DND-41 (cell line): ENCODE measurements at regions not wholly inside any gene's neighbourhood (a gene's known extent, or its start where the extent isn't known, plus 50 kb on each side); places are given as distances from the start of the nearest gene placed in this dataset.

ENCODE experiments used
- ATAC-seq: fragments of 200-7000 bp; cut with Tn5 transposase; 3 replicates; pipeline ENCODE4 v1.9.1; 2021; ENCODE audit warnings: low read depth; ENCODE audit not compliant: insufficient read depth
- DNase-seq: peaks from one replicate; pipeline ENCODE4 v3.0.0-alpha.2; 2020
- H2AFZ ChIP-seq: 2 replicates; pipeline ENCODE4 v1.6.0; 2012; ENCODE audit warnings: low read depth, low read length
- H3K27ac ChIP-seq: 2 replicates; pipeline ENCODE4 v1.5.1; 2012; ENCODE audit warnings: low read length, inconsistent platforms
- H3K27me3 ChIP-seq: fragments of 200-600 bp; sonication (generic); 2 replicates; pipeline ENCODE4 v1.6.0; 2012; ENCODE audit warnings: low read length, mild to moderate bottlenecking, inconsistent platforms; ENCODE audit not compliant: insufficient read depth, poor library complexity
- H3K36me3 ChIP-seq: 2 replicates; pipeline ENCODE4 v1.5.1; 2012; ENCODE audit warnings: low read length, inconsistent platforms; ENCODE audit not compliant: insufficient read depth
- H3K4me1 ChIP-seq: 2 replicates; pipeline ENCODE4 v1.5.1; 2012; ENCODE audit warnings: mild to moderate bottlenecking, low read length; ENCODE audit not compliant: insufficient read depth
- H3K4me2 ChIP-seq: 2 replicates; pipeline ENCODE4 v1.6.0; 2012; ENCODE audit warnings: mild to moderate bottlenecking, moderate library complexity, low read length, inconsistent platforms; ENCODE audit not compliant: insufficient read depth
- H3K4me3 ChIP-seq, 2 experiments: fragments of 200-600 bp in 1 of 2; shearing (Covaris generic) in 1 of 2; 2 replicates each; pipeline ENCODE4 v1.5.1; 2012 to 2016; ENCODE audit warnings: inconsistent platforms in 2 of 2, low read length in 2 of 2, mild to moderate bottlenecking in 2 of 2, low read depth in 1 of 2, moderate library complexity in 1 of 2
- H3K79me2 ChIP-seq: 2 replicates; pipeline ENCODE4 v1.6.0; 2012; ENCODE audit warnings: low read length, inconsistent platforms; ENCODE audit not compliant: insufficient read depth
- H3K9ac ChIP-seq: 2 replicates; pipeline ENCODE4 v1.6.0; 2012; ENCODE audit warnings: low read depth, mild to moderate bottlenecking, inconsistent platforms, low read length, moderate library complexity
- H3K9me3 ChIP-seq: 2 replicates; pipeline ENCODE4 v1.5.1; 2012; ENCODE audit warnings: low read length, moderate library complexity, mild to moderate bottlenecking, inconsistent platforms; ENCODE audit not compliant: insufficient read depth, severe bottlenecking
- H4K20me1 ChIP-seq: 2 replicates; pipeline ENCODE4 v1.6.0; 2012; ENCODE audit warnings: low read length; ENCODE audit not compliant: insufficient read depth
- EZH2 ChIP-seq: IDR thresholded peaks from 3 replicates; pipeline ENCODE4 v1.6.1; 2012; ENCODE audit warnings: borderline replicate concordance, low read depth, mild to moderate bottlenecking, moderate library complexity, low read length, inconsistent platforms; ENCODE audit not compliant: severe bottlenecking
- TF ChIP-seq, protein P1 (sequence below): IDR thresholded peaks from 2 replicates; pipeline ENCODE4 v1.5.1; 2012; ENCODE audit warnings: borderline replicate concordance, low read length, moderate library complexity, mild to moderate bottlenecking; ENCODE audit not compliant: poor library complexity, severe bottlenecking; ENCODE audit errors: extremely low read depth

- Histone ChIP-seq H3K9ac (no peak overlapping the region), H3K4me3 (no peak overlapping the region), H3K27me3 (no peaks in the 10 kb centered on the region), H3K9me3 (no peaks in the 10 kb centered on the region), H3K79me2 (no peaks in the 10 kb centered on the region), H4K20me1 (no peaks in the 10 kb centered on the region), H3K4me1 (no peaks in the 10 kb centered on the region), H3K4me2 (no peak overlapping the region), H3K27ac (no peak overlapping the region), H2AFZ (no peak overlapping the region), H3K36me3 (no peaks in the 10 kb centered on the region)
- peak; percentile 21 for DNase-seq
- ATAC-seq, result peak; percentile 52; the same call in 1 of the 3 replicates
- no peak for TF ChIP-seq EZH2
- TF ChIP-seq, protein P1, sequence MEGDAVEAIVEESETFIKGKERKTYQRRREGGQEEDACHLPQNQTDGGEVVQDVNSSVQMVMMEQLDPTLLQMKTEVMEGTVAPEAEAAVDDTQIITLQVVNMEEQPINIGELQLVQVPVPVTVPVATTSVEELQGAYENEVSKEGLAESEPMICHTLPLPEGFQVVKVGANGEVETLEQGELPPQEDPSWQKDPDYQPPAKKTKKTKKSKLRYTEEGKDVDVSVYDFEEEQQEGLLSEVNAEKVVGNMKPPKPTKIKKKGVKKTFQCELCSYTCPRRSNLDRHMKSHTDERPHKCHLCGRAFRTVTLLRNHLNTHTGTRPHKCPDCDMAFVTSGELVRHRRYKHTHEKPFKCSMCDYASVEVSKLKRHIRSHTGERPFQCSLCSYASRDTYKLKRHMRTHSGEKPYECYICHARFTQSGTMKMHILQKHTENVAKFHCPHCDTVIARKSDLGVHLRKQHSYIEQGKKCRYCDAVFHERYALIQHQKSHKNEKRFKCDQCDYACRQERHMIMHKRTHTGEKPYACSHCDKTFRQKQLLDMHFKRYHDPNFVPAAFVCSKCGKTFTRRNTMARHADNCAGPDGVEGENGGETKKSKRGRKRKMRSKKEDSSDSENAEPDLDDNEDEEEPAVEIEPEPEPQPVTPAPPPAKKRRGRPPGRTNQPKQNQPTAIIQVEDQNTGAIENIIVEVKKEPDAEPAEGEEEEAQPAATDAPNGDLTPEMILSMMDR, result no peak
Observed at GRCh38 chr15:27601239-27601960, 497.7 kb downstream of the OCA2 start.

GRCh38 chr15:27599034-27599433, 500.1 kb downstream of the OCA2 start:
- H4K20me1 ChIP-seq, result no peaks in the 10 kb centered on the region
- H3K4me2 ChIP-seq, result no peak overlapping the region
- H3K27ac ChIP-seq, result no peak overlapping the region
- H3K4me3 ChIP-seq, result no peak overlapping the region
- no peak for DNase-seq
- no peaks in the 10 kb centered on the region for H3K27me3 ChIP-seq
- H3K4me1 ChIP-seq, result no peaks in the 10 kb centered on the region
- H3K9me3 ChIP-seq, result no peaks in the 10 kb centered on the region
- no peaks in the 10 kb centered on the region for H3K36me3 ChIP-seq
- TF ChIP-seq EZH2, result no peak
- TF ChIP-seq, protein P1, result no peak
- ATAC-seq, result no peak
- no peak overlapping the region for H3K9ac ChIP-seq
- no peak overlapping the region for H2AFZ ChIP-seq
- H3K79me2 ChIP-seq, result no peaks in the 10 kb centered on the region

- TF ChIP-seq, protein P1, result no peak
- no peak for TF ChIP-seq EZH2
- H3K36me3 ChIP-seq, result no peaks in the 10 kb centered on the region
- ATAC-seq (no peak), DNase-seq (no peak)
- H2AFZ ChIP-seq, result no peak overlapping the region
- H3K9ac ChIP-seq, result no peak overlapping the region
- no peaks in the 10 kb centered on the region for H3K27me3 ChIP-seq
- no peak overlapping the region for H3K27ac ChIP-seq
- no peaks in the 10 kb centered on the region for H3K79me2 ChIP-seq
- no peaks in the 10 kb centered on the region for H3K4me1 ChIP-seq
- H3K4me3 ChIP-seq, result no peak overlapping the region
- no peaks in the 10 kb centered on the region for H4K20me1 ChIP-seq
- H3K9me3 ChIP-seq, result no peaks in the 10 kb centered on the region
- H3K4me2 ChIP-seq, result no peak overlapping the region
Observed at GRCh38 chr15:27598251-27599009, 500.7 kb downstream of the OCA2 start.
